H9 (cell line): ENCODE measurements at regions not wholly inside any gene's neighbourhood (a gene's known extent, or its start where the extent isn't known, plus 50 kb on each side); places are given as distances from the start of the nearest gene placed in this dataset.

ENCODE experiments used
- DNase-seq: peaks from one replicate; pipeline ENCODE4 v3.0.0-alpha.2; 2017
- H2AFZ ChIP-seq: one replicate; pipeline ENCODE4 v1.6.1; 2013; ENCODE audit warnings: mild to moderate bottlenecking, low read length, control low read depth, moderate library complexity
- H2AK5ac ChIP-seq: 2 replicates; pipeline ENCODE4 v1.6.1; 2013; ENCODE audit warnings: low read length, control low read depth, mixed read lengths; ENCODE audit not compliant: insufficient read length
- H2BK120ac ChIP-seq: one replicate; pipeline ENCODE4 v1.6.1; 2013; ENCODE audit warnings: low read depth, mild to moderate bottlenecking, low read length, control low read depth, inconsistent platforms; ENCODE audit not compliant: poor library complexity, severe bottlenecking
- H2BK12ac ChIP-seq: 2 replicates; pipeline ENCODE4 v1.6.1; 2013; ENCODE audit warnings: low read length, control low read depth, mixed read lengths, low read depth; ENCODE audit not compliant: insufficient read length
- H2BK15ac ChIP-seq: 2 replicates; pipeline ENCODE4 v1.6.1; 2013; ENCODE audit warnings: low read depth, low read length, control low read depth
- H2BK20ac ChIP-seq: one replicate; pipeline ENCODE4 v1.6.1; 2013; ENCODE audit warnings: low read depth, mild to moderate bottlenecking, low read length, control low read depth, inconsistent platforms; ENCODE audit not compliant: poor library complexity, severe bottlenecking
- H2BK5ac ChIP-seq: 2 replicates; pipeline ENCODE4 v1.6.1; 2013; ENCODE audit warnings: low read length, control low read depth, mixed read lengths; ENCODE audit not compliant: insufficient read length
- H3K14ac ChIP-seq: 2 replicates; pipeline ENCODE4 v1.6.1; 2013; ENCODE audit warnings: low read length, control low read depth; ENCODE audit not compliant: insufficient read depth
- H3K18ac ChIP-seq: 2 replicates; pipeline ENCODE4 v1.6.1; 2013; ENCODE audit warnings: low read depth, mild to moderate bottlenecking, mixed read lengths, low read length, control low read depth; ENCODE audit not compliant: insufficient read length
- H3K23ac ChIP-seq: 2 replicates; pipeline ENCODE4 v1.6.1; 2013; ENCODE audit warnings: low read length, control low read depth, mixed read lengths, low read depth; ENCODE audit not compliant: insufficient read length
- H3K23me2 ChIP-seq: 2 replicates; pipeline ENCODE4 v1.6.1; 2013; ENCODE audit warnings: low read depth, mild to moderate bottlenecking, mixed read lengths, low read length, control low read depth; ENCODE audit not compliant: insufficient read length, poor library complexity, severe bottlenecking
- H3K27ac ChIP-seq: 2 replicates; pipeline ENCODE4 v1.5.1; 2013; ENCODE audit warnings: low read length, control low read depth, mixed read lengths, low read depth; ENCODE audit not compliant: insufficient read length
- H3K27me3 ChIP-seq: 2 replicates; pipeline ENCODE4 v1.6.1; 2013; ENCODE audit warnings: low read length, control low read depth, inconsistent platforms; ENCODE audit not compliant: insufficient read depth
- H3K4ac ChIP-seq: 2 replicates; pipeline ENCODE4 v1.6.1; 2013; ENCODE audit warnings: low read depth, mild to moderate bottlenecking, control low read depth, inconsistent platforms, low read length, moderate library complexity
- H3K4me1 ChIP-seq: 2 replicates; pipeline ENCODE4 v1.6.1; 2013; ENCODE audit warnings: low read length, control low read depth, inconsistent platforms; ENCODE audit not compliant: insufficient read depth
- H3K4me2 ChIP-seq: 2 replicates; pipeline ENCODE4 v1.6.1; 2013; ENCODE audit warnings: low read length, control low read depth, mixed read lengths; ENCODE audit not compliant: insufficient read length, insufficient read depth
- H3K56ac ChIP-seq: 2 replicates; pipeline ENCODE4 v1.6.1; 2013; ENCODE audit warnings: low read depth, mild to moderate bottlenecking, mixed read lengths, low read length, control low read depth; ENCODE audit not compliant: insufficient read length
- H3K79me1 ChIP-seq: 2 replicates; pipeline ENCODE4 v1.6.1; 2013; ENCODE audit warnings: low read depth, mild to moderate bottlenecking, moderate library complexity, low read length, control low read depth, inconsistent platforms; ENCODE audit not compliant: insufficient read depth, poor library complexity, severe bottlenecking
- H3K79me2 ChIP-seq: 2 replicates; pipeline ENCODE4 v1.6.1; 2013; ENCODE audit warnings: low read length, control low read depth, inconsistent platforms; ENCODE audit not compliant: insufficient read depth
- H3K9ac ChIP-seq: 2 replicates; pipeline ENCODE4 v1.6.1; 2013; ENCODE audit warnings: low read length, control low read depth, mixed read lengths; ENCODE audit not compliant: insufficient read length; ENCODE audit errors: extremely low read depth
- H3K9me3 ChIP-seq: one replicate; pipeline ENCODE4 v1.6.1; 2013; ENCODE audit warnings: low read depth, low read length, inconsistent platforms; ENCODE audit not compliant: control insufficient read depth
- H3T11ph ChIP-seq: one replicate; pipeline ENCODE4 v1.6.1; 2013; ENCODE audit warnings: mild to moderate bottlenecking, low read length, control low read depth, inconsistent platforms
- H4K20me1 ChIP-seq: one replicate; pipeline ENCODE4 v1.6.1; 2013; ENCODE audit not compliant: control insufficient read depth, insufficient read length, insufficient read depth
- H4K5ac ChIP-seq: 2 replicates; pipeline ENCODE4 v1.6.1; 2013; ENCODE audit warnings: low read depth, mild to moderate bottlenecking, mixed read lengths, low read length, control low read depth; ENCODE audit not compliant: insufficient read length
- H4K8ac ChIP-seq: replicated peaks from 2 replicates; pipeline ENCODE4 v1.6.1; 2013; ENCODE audit warnings: low read length, control low read depth, mixed read lengths, low read depth; ENCODE audit not compliant: insufficient read length
- H4K91ac ChIP-seq: 2 replicates; pipeline ENCODE4 v1.6.1; 2013; ENCODE audit warnings: low read depth, mild to moderate bottlenecking, moderate library complexity, mixed read lengths, low read length, control low read depth; ENCODE audit not compliant: insufficient read length
- H3K27ac Mint-ChIP-seq, 3 experiments: 2 replicates in 2 of 3; 3 replicates in 1 of 3; pipeline ENCODE4 v1.8.0; 2020 to 2021; ENCODE audit warnings: mixed read lengths in 3 of 3, mild to moderate bottlenecking in 1 of 3, moderate library complexity in 1 of 3
- H3K27me3 Mint-ChIP-seq: 2 replicates; pipeline ENCODE4 v1.8.0; 2021; ENCODE audit warnings: low read depth, mild to moderate bottlenecking, moderate library complexity, mixed read lengths
- H3K36me3 Mint-ChIP-seq, 3 experiments: 2 replicates in 2 of 3; 3 replicates in 1 of 3; pipeline ENCODE4 v1.8.0; 2020 to 2021; ENCODE audit warnings: low read depth in 3 of 3, mixed read lengths in 3 of 3; ENCODE audit not compliant: insufficient read depth in 1 of 3
- H3K4me1 Mint-ChIP-seq, 2 experiments: 2 replicates each; pipeline ENCODE4 v1.8.0; 2020; ENCODE audit warnings: mixed read lengths in 2 of 2
- H3K4me3 Mint-ChIP-seq, 2 experiments: 2 replicates in 1 of 2; 3 replicates in 1 of 2; pipeline ENCODE4 v1.8.0; 2020 to 2021; ENCODE audit warnings: mild to moderate bottlenecking in 2 of 2, mixed read lengths in 2 of 2, moderate library complexity in 1 of 2
- H3K9me3 Mint-ChIP-seq, 2 experiments: 2 replicates in 1 of 2; 3 replicates in 1 of 2; pipeline ENCODE4 v1.8.0; 2020; ENCODE audit warnings: mild to moderate bottlenecking in 2 of 2, mixed read lengths in 2 of 2, moderate library complexity in 1 of 2
- WGBS: extraction: QIAGEN DNeasy Blood & Tissue Kit; methylation state at CpG from one replicate; pipeline ENCODE4 v1.1.7; 2013; ENCODE audit warnings: missing lambda C conversion rate, low lambda C conversion rate, mixed read lengths; ENCODE audit not compliant: insufficient read length; ENCODE audit errors: extremely low coverage; 5-methylcytosine and 5-hydroxymethylcytosine counted together
- TF ChIP-seq, protein P1 (sequence below): fragments of 200-600 bp; sonication (generic); conservative IDR thresholded peaks from 3 replicates; pipeline ENCODE4 v1.8.0; 2021; ENCODE audit warnings: antibody characterized with exemption, mild to moderate bottlenecking

GRCh38 chr3:137382005-137382594 is 382.0 kb upstream of the SOX14 start:
- peaks cover 7 to 12% of the 10 kb centered on the region in 2 experiments; a peak in 4 of 5 replicates for H3K9me3 Mint-ChIP-seq
- Histone ChIP-seq H2BK12ac (no peak overlapping the region), H3K4me1 (no peaks in the 10 kb centered on the region), H3K79me1 (no peaks in the 10 kb centered on the region), H2BK15ac (no peak overlapping the region), H3K4me2 (no peak overlapping the region), H4K20me1 (no peaks in the 10 kb centered on the region), H3K27ac (no peak overlapping the region), H2AK5ac (no peak overlapping the region), H3T11ph (no peak overlapping the region), H4K91ac (no peak overlapping the region), H2BK20ac (no peak overlapping the region), H3K9ac (no peak overlapping the region), H2BK120ac (no peak overlapping the region), H4K8ac (no peak overlapping the region), H2BK5ac (no peak overlapping the region), H4K5ac (no peak overlapping the region), H3K56ac (no peak overlapping the region), H3K23me2 (no peaks in the 10 kb centered on the region), H3K23ac (no peak overlapping the region), H3K14ac (no peak overlapping the region), H3K79me2 (no peaks in the 10 kb centered on the region), H3K9me3 (no peaks in the 10 kb centered on the region), H3K18ac (no peak overlapping the region), H3K4ac (no peak overlapping the region), H3K27me3 (no peaks in the 10 kb centered on the region), H2AFZ (no peak overlapping the region)
- no CpG with 5 or more reads among the region's 3 CpGs for WGBS
- no peak overlapping the region for H3K4me3 Mint-ChIP-seq
- H3K36me3 Mint-ChIP-seq, result peaks cover 0 to 9% (median 5%) of the 10 kb centered on the region in 3 experiments; a peak in 4 of 7 replicates
- TF ChIP-seq, protein P1, sequence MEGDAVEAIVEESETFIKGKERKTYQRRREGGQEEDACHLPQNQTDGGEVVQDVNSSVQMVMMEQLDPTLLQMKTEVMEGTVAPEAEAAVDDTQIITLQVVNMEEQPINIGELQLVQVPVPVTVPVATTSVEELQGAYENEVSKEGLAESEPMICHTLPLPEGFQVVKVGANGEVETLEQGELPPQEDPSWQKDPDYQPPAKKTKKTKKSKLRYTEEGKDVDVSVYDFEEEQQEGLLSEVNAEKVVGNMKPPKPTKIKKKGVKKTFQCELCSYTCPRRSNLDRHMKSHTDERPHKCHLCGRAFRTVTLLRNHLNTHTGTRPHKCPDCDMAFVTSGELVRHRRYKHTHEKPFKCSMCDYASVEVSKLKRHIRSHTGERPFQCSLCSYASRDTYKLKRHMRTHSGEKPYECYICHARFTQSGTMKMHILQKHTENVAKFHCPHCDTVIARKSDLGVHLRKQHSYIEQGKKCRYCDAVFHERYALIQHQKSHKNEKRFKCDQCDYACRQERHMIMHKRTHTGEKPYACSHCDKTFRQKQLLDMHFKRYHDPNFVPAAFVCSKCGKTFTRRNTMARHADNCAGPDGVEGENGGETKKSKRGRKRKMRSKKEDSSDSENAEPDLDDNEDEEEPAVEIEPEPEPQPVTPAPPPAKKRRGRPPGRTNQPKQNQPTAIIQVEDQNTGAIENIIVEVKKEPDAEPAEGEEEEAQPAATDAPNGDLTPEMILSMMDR, result no peak
- no peak overlapping the region for H3K27ac Mint-ChIP-seq
- H3K4me1 Mint-ChIP-seq, result peaks cover 8 to 11% of the 10 kb centered on the region in 2 experiments; a peak in 3 of 4 replicates
- DNase-seq, result no peak
- no peaks in the 10 kb centered on the region for H3K27me3 Mint-ChIP-seq
